Urinary bladder (tissue), 3 donors: ENCODE measurements at regions not wholly inside any gene's neighbourhood (a gene's known extent, or its start where the extent isn't known, plus 50 kb on each side); places are given as distances from the start of the nearest gene placed in this dataset.

Experiments
- DNase-seq: peaks from one replicate; pipeline ENCODE4 v3.0.0-alpha.2; 2015; ENCODE audit errors: extremely low spot score
- H3K27ac ChIP-seq: one replicate; pipeline ENCODE4 v1.5.1; 2013; ENCODE audit warnings: low read depth, mild to moderate bottlenecking, moderate library complexity
- H3K36me3 ChIP-seq: one replicate; pipeline ENCODE4 v1.6.1; 2013; ENCODE audit warnings: mild to moderate bottlenecking, moderate library complexity; ENCODE audit not compliant: insufficient read depth
- H3K4me1 ChIP-seq: one replicate; pipeline ENCODE4 v1.6.1; 2013; ENCODE audit warnings: mild to moderate bottlenecking, moderate library complexity; ENCODE audit not compliant: insufficient read depth
- H3K4me3 ChIP-seq: one replicate; pipeline ENCODE4 v1.5.1; 2013; ENCODE audit warnings: low read depth, low read length
- WGBS: extraction: QIAGEN DNeasy Blood & Tissue Kit; methylation state at CpG from one replicate; pipeline ENCODE4 v1.1.7; 2013; 5-methylcytosine and 5-hydroxymethylcytosine counted together
- donor health status: healthy with polysubstance abuse.
- donor health status: healthy.

DNA sequence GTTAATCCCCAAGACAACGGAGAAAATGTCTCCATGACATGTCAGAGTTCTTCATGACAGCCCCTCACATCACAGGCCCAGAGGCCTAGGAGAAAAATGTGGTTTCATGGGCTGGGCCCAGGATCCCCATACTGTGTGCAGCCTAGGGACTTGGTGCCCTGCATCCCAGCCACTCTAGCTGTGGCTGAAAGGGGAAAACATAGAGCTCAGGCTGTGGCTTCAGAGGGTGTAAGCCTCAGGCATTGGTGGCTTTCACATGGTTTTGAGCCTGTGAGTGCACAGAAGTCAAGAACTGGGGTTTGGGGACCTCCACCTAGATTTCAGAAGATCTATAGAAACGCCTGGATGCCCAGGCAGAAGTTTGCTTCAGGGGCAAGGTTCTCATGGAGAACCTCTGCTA, 122.8 kb downstream of the FHL5 start:
- 78% methylated on average over 2 of the region's 2 CpGs for WGBS
- Histone ChIP-seq H3K4me3 (no peak overlapping the region), H3K4me1 (no peaks in the 10 kb centered on the region), H3K36me3 (no peaks in the 10 kb centered on the region), H3K27ac (no peak overlapping the region)
- DNase-seq, result no peak

DNA sequence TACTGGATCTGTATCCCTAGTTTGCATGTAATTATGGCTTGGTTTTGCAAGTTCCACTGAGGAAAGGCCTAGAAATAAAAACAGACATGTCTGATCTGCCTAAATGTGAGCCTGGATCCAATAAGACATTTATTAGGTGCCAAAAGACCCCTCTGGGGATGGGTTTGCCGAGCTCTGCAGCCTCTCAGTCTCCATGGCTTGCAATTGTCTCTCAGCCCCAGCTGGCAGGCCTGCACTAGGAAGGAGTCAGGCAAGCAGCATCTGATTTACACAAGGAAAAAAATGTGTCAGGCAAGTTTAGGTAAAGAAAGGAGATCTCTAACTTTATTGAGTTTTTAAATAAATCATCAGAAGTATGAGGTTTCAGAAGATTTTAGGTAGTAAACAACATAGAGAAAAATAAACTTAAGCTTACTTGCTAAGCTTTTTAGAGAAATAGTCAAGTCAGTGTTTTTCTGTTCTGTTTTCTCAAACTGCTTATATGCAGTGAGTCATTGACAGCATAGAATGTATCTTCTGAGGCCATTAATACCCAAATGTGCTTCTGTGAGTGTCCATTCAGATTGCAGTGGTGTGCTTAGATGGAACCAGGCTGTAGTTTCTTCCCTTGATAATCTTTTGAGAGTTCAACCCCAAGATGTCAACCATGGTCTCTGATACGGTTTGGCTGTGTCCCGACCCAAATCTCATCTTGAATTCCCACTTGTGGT, 121.0 kb downstream of the FHL5 start:
- H3K4me3 ChIP-seq, result no peak overlapping the region
- no peak overlapping the region for H3K27ac ChIP-seq
- DNase-seq, result no peak
- H3K36me3 ChIP-seq, result no peaks in the 10 kb centered on the region
- WGBS, result 34% methylated on average over 3 of the region's 3 CpGs
- H3K4me1 ChIP-seq, result no peaks in the 10 kb centered on the region

DNA sequence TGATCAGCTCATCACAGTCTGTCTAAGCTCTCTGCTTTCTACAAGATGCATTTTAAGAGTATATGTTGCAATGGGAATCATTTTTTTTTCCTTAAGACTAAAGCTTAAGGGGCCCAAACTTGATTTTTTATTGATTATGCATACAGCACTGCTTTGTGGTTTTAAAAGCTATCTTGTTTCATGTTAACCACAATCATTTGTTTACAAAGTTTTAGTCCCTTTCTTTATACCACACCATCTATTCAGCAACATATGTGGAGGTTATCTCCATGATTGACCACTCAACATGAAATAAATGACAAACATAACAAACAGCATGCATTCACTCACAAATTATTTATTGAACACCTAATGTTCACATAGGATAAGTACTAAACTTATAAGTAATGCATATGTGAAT, 119.1 kb downstream of the FHL5 start:
- no peak overlapping the region for H3K4me3 ChIP-seq
- DNase-seq, result no peak
- H3K4me1 ChIP-seq, result no peaks in the 10 kb centered on the region
- H3K36me3 ChIP-seq, result no peaks in the 10 kb centered on the region
- H3K27ac ChIP-seq, result no peak overlapping the region

DNA sequence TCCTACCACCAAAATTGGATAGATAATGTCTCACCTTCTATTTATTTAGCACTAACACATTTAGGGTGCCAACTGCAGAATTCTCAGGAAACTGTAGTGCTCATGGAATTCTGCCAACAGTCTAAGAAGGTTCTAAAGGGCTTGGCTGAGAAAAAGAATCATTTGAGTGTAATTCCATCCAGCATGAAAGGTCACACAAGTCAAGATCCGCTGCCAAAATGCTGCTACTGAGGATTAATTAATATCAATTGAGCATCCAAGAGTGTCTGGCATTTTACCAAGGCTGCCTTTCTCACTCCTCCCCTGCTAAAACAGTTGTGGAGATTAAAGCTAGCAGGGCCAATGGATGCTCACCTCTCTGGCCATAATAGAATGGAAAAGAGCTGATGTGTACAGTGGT, 112.7 kb downstream of the FHL5 start:
- Histone ChIP-seq H3K4me3 (no peak overlapping the region), H3K36me3 (no peaks in the 10 kb centered on the region), H3K27ac (no peak overlapping the region), H3K4me1 (no peaks in the 10 kb centered on the region)
- 58% methylated on average over 1 of the region's 1 CpG for WGBS
- peak; percentile 1 for DNase-seq
